ENCODE measurements at regions not wholly inside any gene's neighbourhood (a gene's known extent, or its start where the extent isn't known, plus 50 kb on each side); places are given as distances from the start of the nearest gene placed in this dataset.

- Histone ChIP-seq H3K9ac (ENCODE audit: control insufficient read depth, extremely low read depth, insufficient read depth, low read length) (no peak overlapping the region), H2AFZ (ENCODE audit: control insufficient read depth, low read length) (no peak overlapping the region), H3K9me1 (ENCODE audit: control insufficient read depth, extremely low read depth, insufficient read depth, low read length) (no peaks in the 10 kb centered on the region), H3K79me2 (ENCODE audit: control insufficient read depth, insufficient read depth, low read length) (no peaks in the 10 kb centered on the region), H3K4me2 (ENCODE audit: control insufficient read depth, extremely low read depth, insufficient read depth, low read depth, low read length) (no peak overlapping the region), H3K27ac (ENCODE audit: control insufficient read depth, insufficient read depth, low read length) (no peak overlapping the region), H3K9me3 (ENCODE audit: control insufficient read depth, low read depth, low read length) (no peaks in the 10 kb centered on the region), H3K36me3 (ENCODE audit: control insufficient read depth in 2 of 2, extremely low read depth in 1 of 2, insufficient read depth in 2 of 2, low read length in 2 of 2) (no peaks in the 10 kb centered on the region), H3K4me3 (ENCODE audit: control insufficient read depth in 2 of 3, extremely low read depth in 1 of 3, insufficient read depth in 2 of 3, low read depth in 1 of 3, low read length in 3 of 3) (no peak overlapping the region), H3K4me1 (ENCODE audit: control insufficient read depth, extremely low read depth, insufficient read depth, low read length) (no peaks in the 10 kb centered on the region), H4K20me1 (ENCODE audit: control insufficient read depth, extremely low read depth, insufficient read depth, low read length) (no peaks in the 10 kb centered on the region), H3K27me3 (ENCODE audit: control insufficient read depth, extremely low read depth, insufficient read depth, low read length) (peaks cover 2% of the 10 kb centered on the region)
- TF ChIP-seq EZH2 (IDR thresholded peaks at IDR 0.05; ENCODE audit: low read length) (no peak), CTCF (optimal IDR thresholded peaks at IDR 0.05 in 1 of 3, IDR thresholded peaks at IDR 0.05 in 1 of 3, conservative IDR thresholded peaks at IDR 0.05 in 1 of 3; ENCODE audit: extremely low read depth in 1 of 3, insufficient read depth in 2 of 3, low read length in 3 of 3) (no peak)
- FAIRE-seq (no peak), DNase-seq (ENCODE audit: low read depth, low spot score) (no peak)
- dilution Hi-C loops (cut with MboI; ENCODE audit: extremely low pct_ligation_motif_present, low sequenced_read_pairs): no loop called here
Observed at GRCh38 chr1:34587761-34588160, 167.1 kb upstream of the GJB5 start.

- Histone ChIP-seq H4K20me1 (ENCODE audit: control insufficient read depth, extremely low read depth, insufficient read depth, low read length) (no peaks in the 10 kb centered on the region), H3K4me3 (ENCODE audit: control insufficient read depth in 2 of 3, extremely low read depth in 1 of 3, insufficient read depth in 2 of 3, low read depth in 1 of 3, low read length in 3 of 3) (no peak overlapping the region), H3K9me3 (ENCODE audit: control insufficient read depth, low read depth, low read length) (no peaks in the 10 kb centered on the region), H3K79me2 (ENCODE audit: control insufficient read depth, insufficient read depth, low read length) (no peaks in the 10 kb centered on the region), H3K9me1 (ENCODE audit: control insufficient read depth, extremely low read depth, insufficient read depth, low read length) (no peaks in the 10 kb centered on the region), H3K36me3 (ENCODE audit: control insufficient read depth in 2 of 2, extremely low read depth in 1 of 2, insufficient read depth in 2 of 2, low read length in 2 of 2) (no peaks in the 10 kb centered on the region), H3K27ac (ENCODE audit: control insufficient read depth, insufficient read depth, low read length) (no peak overlapping the region), H3K4me1 (ENCODE audit: control insufficient read depth, extremely low read depth, insufficient read depth, low read length) (no peaks in the 10 kb centered on the region), H3K9ac (ENCODE audit: control insufficient read depth, extremely low read depth, insufficient read depth, low read length) (no peak overlapping the region), H3K27me3 (ENCODE audit: control insufficient read depth, extremely low read depth, insufficient read depth, low read length) (peaks cover 2% of the 10 kb centered on the region), H3K4me2 (ENCODE audit: control insufficient read depth, extremely low read depth, insufficient read depth, low read depth, low read length) (no peak overlapping the region), H2AFZ (ENCODE audit: control insufficient read depth, low read length) (no peak overlapping the region)
- DNase-seq (ENCODE audit: low read depth, low spot score) (peak; percentile 7), FAIRE-seq (no peak)
- TF ChIP-seq CTCF (optimal IDR thresholded peaks at IDR 0.05 in 1 of 3, IDR thresholded peaks at IDR 0.05 in 1 of 3, conservative IDR thresholded peaks at IDR 0.05 in 1 of 3; ENCODE audit: extremely low read depth in 1 of 3, insufficient read depth in 2 of 3, low read length in 3 of 3): no peak
- TF ChIP-seq EZH2 (IDR thresholded peaks at IDR 0.05; ENCODE audit: low read length): no peak
- dilution Hi-C loops (cut with MboI; ENCODE audit: extremely low pct_ligation_motif_present, low sequenced_read_pairs): no loop called here
Observed at GRCh38 chr1:34590211-34590623, 164.6 kb upstream of the GJB5 start.
